GM21423 (cell line): ENCODE measurements at regions not wholly inside any gene's neighbourhood (a gene's known extent, or its start where the extent isn't known, plus 50 kb on each side); places are given as distances from the start of the nearest gene placed in this dataset.

Experiments used
- ATAC-seq: cut with Tn5 transposase; IDR thresholded peaks from one replicate; pipeline ENCODE4 v1.9.1; 2021; ENCODE audit warnings: mild to moderate bottlenecking, moderate library complexity; ENCODE audit not compliant: unreplicated experiment

DNA sequence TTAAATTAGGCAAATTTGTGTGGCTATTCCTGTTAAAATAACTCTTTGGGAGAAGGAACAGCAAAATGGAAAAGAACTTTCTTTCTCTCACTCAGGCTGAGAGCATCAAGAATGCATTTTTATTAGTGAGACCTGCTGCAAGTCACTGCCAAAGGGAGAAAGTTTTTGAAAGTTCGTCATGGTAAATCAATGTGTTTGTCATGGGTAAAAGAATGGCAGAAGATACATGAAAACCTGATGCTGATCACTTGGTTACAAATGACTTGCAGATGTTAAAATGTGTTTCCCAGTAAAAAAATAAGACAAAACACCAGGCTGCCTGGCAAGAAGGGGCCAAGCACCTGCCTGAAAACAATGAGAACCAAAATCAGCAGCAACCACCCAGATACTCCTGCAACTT, 484.7 kb upstream of the NRP1 start:
- ATAC-seq: no peak

DNA sequence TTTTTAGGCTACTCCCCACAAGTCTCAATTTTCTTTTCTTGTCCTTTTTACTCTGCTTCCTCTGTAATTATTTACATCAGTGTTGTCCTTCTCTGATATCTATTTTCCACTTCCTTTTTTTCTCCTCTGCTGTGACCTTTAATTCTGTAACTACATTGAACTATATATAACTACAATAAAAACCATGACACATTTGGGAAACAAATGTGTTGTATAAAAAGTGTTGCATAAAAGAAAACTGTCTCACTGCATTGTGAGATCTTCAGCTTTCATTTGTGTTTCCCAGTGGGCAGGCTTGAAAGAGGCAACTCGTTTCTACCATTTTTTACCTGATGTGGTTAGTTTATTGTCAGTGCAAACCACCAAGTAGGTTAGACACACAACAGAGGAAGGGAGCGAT, 483.9 kb upstream of the NRP1 start:
- ATAC-seq: no peak

DNA sequence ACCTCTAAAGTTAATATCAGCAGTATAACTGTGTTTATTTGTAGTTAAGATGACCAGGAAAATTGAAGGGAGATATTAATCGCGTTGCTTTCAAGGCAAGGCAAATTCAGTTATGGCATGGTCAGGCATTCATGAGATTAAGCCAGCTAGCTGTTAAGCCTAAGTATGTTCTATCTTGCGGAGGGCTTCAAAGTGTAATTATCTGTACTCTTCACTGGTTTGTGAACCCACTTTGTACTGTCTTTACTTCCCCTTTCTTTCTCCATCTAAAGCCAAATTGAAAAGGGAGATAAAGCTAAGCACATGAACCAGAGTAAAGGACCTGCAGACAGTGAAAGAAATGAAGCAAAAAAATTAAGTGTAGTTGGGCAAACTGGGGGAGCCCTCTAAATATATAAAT, 483.1 kb upstream of the NRP1 start:
- ATAC-seq: no peak

DNA sequence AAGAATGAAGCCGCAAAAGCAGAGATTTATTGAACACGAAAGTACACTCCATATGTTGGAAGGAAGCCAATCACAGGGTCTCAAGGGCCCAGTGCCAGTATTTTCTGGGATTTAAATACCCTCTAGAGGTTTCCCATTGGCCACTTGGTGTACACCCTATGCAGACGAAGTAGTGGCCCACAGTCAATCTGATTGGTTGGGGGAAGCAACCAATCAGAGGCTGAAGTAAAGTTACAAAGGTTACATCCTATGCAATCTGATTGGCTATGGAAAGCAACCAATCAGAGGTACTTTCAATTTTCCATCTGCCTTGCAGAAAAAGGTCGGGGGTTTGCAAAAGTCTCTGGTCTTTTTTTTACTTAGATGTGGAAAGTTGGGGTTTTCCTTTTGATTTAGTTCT, 481.3 kb upstream of the NRP1 start:
- ATAC-seq: no peak

DNA sequence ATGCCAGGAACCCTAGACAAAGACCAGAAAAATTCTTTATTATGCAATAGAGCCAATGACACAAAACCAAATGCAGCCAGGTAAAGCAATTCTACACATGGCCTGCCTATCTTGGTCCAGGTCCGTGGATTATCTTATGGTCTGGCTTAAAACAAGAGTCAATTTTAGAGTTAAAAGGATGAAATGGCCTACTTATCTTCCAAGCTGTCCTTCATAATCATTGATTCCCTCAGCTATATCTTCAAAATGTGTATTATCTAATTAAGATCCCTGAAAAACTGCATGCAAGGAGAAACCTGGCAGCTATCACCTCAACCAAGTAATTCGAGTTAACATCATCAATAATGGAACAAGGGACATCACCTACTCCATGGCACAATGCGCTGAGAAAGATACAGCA, 479.4 kb upstream of the NRP1 start:
- ATAC-seq: no peak

DNA sequence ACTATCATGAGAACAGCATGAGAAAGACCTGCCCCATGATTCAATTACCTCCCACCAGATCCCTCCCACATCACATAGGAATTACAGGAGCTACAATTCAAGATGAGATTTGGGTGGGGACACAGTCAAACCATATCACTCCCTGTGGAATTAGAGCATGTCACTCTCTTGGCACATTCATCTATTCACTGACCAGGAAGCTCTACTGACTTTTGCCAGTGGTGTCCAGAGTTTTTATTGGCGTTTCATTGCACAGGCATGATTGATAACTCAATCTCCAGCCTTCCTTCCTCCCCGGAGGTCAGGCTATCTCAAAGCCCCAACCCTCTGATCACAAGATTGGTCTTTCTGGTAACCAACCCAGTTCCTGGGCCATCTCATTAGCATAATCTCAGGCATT, 478.9 kb upstream of the NRP1 start:
- ATAC-seq: no peak

DNA sequence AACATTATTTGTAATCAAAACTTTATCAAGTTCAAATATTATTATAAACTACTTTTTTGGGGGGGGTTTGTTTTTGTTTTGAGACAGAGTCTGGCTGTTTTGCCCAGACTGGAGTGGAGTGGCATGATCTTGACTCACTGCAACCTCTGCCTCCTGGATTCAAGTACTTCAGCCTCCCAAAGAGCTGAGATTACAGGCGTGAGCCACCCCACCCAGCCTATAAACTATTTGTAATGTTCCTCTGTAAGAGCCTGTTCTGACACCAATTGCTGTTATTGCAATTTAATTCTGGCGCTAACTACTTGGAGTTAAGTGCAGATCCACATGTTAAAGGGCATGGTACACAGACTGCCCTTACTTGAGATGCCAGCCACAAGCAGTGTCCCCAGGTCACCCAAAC, 478.1 kb upstream of the NRP1 start:
- no peak for ATAC-seq

DNA sequence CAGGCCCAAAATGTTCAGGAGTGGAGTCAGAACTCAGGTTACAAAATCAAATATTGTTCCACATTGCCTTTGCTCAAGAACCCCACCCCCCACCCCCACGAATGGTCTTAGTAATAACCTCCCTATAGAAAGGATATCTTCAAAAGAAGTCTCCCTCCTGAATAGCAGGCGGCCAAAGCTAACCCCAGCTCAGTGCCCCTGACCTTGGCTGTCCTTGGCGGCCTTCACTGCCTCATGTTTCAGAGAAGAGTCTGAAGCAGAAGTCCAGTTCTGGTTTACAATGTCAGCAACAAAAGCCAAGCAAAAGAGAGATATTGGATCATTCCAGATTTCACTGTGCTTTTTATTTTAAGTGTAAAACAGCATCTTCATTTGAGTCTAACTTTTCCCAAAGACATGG, 476.5 kb upstream of the NRP1 start:
- no peak for ATAC-seq

DNA sequence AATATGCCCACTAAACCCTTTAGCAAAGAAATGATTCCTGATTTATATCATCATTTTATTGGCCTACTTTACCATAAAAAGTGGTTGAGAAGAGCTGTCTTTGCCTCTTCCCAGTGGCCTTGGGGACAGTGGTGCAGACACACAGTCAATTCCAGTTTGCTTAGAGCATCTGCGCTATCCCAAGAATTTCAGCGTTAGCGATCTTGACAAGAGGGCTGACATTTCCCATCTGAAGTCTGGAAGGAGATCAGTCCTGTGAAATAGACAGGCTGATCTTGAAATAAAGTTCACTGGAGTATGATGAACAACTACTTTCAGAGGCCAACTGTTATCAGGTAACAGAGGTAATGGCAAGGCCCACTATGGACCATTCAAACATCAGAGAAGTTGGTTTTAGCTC, 475.3 kb upstream of the NRP1 start:
- ATAC-seq: no peak

DNA sequence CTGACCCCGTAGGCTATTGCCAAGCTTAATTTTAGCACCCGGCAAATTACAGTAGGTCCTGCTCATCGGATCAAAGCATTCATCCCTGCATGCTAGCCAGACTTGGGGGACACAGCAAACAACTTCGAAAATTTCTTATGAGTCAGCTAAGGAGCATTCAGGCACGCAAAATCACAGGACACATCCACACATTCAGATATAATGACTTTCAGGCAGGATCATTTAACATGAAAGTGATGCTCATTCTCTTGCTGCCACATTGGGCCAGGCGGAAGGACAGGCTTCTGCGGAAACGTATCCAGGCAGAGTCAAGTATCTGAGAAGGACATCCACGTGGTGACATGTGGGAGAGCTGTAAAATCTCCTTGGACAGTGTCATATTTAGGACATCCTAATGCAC, 474.0 kb upstream of the NRP1 start:
- ATAC-seq: no peak

DNA sequence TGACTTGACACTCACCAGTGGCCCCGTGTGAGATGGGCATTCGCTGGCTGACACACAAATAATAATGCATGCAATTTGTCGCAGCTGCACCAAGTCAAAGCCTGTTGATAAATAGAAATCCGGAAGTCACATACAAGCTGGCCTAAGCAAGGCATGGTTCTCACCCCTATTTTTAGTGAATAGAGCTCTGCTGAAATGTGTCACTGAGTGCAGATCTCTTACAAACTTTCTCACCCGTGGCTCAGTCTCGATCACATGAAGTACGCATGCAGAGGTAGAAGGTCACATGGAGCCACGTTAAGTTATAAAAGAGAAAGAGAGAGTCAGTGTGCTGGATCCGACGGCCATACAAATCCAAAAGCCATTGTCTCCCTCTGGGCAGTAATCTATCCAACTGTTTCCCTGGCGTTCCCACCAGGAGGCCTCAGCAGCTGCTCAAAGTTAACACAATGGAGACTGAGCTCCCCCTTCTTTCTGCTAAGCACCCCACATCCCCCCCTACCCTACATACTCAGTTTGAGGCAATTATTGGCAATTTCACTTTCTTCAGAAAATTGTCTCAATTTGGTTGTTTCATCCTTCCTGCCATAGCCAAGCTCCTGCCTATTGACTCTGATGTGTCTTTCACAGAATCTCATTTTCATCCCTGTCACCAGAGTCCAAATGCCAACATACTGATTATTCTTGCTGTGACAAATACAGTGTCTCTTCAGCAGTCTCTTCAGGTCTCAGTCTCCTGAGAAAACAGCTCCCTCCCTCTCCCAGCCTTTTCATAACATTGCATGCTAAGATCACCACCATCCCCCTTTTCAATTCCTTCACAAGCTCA, 473.3 kb upstream of the NRP1 start:
- no peak for ATAC-seq

DNA sequence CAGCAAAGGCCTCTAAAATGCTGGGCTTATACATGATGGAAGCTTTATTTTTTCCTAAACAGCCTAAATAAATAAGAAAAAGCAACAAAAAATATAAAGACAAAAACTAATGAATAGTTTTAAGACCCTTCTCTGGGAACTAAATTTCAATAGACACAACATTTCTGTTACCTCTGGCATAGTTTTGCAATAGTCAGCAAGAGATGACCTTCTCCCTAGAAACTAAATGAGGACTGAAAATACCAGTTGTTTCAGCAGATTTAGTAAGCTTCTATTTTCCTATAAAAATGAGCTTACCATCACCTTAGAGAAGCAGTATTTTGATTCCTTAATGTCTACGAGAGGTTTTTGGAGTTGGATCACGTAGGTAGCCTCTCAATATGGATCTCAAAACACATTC, 471.4 kb upstream of the NRP1 start:
- ATAC-seq: no peak

DNA sequence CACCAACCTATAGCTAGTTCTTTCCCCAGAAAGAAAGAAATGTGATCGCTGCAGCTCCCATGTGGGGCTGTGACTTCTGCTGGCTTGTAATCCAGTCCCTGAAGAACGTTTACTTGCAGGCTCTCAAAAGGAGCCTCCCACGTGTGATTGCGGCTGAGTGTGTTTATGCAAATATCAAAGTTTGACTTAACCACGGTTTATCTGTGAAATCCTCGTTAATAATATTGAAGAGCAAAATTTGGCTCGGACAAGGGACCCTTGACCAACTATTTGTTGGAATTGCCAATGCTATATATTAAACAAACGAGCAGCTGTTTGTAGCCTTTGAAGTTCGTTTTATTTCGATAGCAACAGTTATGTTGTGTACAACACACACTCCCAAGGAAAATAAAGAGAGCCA, 470.1 kb upstream of the NRP1 start:
- no peak for ATAC-seq

DNA sequence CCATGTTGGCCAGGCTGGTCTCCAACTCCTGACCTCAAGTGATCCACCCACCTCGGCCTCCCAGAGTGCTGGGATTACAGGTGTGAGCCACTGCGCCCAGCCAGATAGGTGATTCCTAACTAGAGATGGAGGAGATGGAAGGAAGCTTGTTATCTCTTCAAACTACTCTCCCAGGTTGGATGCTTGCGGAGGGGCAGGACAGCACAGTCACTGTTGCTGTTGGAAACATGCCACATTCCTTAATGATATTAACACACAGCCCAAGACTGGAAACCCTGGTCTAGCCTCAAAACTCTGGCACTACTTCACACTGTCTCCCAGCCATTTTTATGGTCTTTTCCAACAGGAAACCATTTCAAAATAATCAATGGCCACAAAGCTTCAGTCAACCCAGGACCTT, 468.8 kb upstream of the NRP1 start:
- ATAC-seq: no peak

DNA sequence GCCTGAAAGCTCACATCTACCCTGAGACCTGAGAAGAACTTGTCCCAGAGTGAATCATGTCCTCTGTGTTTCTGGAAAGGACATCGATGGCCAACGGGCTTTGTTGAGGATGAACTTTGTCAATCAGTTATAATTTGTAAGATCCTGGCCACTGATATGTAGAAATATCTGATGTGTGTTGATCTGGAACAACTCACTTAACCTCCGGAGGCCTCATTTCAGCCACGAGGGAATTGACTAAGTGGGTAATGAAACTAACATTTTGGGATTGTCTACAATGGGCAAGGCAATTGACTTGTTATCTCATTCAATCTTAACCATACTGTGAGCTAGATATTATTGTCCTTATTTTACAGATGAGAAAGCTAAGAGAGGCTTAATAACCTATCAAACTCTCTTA, 468.1 kb upstream of the NRP1 start:
- ATAC-seq: no peak

DNA sequence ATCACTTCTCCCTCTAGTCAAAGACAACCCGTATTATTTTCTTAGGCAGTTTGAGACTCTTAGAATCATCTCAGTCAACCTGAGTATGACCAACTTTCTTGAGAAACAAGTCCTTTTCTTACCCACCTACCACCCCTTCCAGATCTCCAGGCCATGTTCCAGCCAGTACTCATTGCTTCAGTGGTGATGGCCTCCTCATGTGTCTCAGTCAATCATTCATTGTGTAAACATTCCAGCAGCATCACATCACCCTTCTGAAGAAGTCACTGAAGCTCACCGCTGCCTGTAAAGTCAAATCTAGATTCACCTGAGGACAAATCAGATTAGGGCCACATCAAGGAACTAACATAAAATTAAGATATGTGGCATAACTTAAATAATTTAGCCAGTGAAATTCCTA, 467.2 kb upstream of the NRP1 start:
- no peak for ATAC-seq

DNA sequence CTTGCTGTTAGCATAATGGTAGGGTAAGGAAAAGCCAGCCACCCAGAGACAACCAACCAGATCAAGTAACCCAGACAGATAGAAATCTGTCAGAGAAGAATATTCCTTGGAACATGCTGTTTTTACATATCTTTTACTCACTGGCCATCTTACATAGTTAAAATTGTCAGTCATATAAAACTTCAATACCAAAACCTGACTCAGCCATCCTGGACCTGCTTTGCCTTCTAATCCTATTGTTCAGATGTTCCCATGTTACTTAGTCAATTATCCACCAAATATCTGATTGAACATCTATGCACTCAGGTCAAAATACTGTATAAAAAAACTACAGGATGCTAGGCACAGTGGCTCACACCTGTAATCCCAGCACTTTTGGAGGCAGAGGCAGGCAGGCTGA, 466.5 kb upstream of the NRP1 start:
- no peak for ATAC-seq

DNA sequence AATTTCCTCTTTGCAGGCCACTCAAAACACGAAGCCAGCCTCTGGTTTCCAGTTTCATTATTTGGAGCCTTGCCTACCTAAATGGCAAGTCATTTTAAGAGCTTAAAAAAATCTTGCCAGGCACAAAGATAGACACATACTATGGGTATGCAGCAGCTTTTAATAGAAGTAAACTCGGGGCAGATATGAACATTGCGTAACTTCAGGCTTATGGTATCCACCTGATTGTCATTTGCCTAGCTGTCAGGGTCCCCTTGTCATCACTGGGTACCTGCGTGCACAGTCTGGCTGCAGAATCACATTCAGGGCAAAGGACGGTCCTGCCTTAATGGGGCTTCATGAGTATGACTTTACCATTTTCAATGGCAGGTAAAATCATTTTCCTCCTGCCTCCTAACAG, 466.1 kb upstream of the NRP1 start:
- no peak for ATAC-seq

DNA sequence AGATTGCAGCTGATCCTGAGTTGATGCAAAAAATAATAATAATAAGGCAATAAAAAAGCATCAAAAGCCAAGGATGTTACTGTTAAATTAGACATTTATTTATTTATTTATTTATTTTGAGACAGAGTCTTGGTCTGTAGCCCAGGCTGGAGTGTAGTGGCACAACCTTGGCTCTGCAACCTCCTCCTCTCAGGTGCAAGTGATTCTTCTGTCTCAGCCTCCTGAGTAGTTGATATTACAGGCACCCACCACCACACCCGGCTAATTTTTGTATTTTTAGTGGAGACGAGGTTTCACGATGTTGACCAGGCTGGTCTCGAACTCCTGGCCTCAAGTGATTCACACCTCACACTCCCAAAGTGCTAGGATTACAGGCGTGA, 465.5 kb upstream of the NRP1 start:
- no peak for ATAC-seq

DNA sequence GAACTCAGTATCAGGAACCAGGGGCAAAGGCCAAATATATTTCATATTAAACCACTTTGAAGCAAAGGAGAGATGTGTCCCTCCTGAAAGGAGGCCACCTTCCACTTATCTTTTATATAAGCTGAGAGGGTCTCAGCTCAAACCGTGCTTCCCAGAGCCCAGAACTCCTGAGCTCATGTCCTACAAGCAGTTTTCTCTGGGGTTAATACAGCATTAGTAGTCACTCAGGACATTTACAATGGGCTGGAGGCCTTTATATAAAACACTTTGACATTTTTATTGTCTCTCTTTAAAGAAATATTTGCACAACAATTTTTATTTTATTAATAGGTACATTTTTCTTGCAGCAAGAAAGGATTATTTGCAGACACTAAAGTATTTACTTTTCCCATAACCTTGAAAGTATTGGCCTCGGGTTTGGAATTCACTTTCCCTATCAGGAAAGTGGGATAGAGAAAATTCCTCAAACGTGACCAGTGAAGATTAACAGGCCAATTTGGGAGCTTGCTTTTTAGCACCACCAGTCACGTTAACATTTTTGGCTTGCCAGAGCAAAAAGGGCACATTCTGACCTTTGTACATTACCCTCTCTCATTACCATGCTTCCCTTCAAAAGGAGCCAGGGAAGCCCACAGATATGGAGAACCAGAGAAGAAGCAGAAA, 464.9 kb upstream of the NRP1 start:
- ATAC-seq: no peak

DNA sequence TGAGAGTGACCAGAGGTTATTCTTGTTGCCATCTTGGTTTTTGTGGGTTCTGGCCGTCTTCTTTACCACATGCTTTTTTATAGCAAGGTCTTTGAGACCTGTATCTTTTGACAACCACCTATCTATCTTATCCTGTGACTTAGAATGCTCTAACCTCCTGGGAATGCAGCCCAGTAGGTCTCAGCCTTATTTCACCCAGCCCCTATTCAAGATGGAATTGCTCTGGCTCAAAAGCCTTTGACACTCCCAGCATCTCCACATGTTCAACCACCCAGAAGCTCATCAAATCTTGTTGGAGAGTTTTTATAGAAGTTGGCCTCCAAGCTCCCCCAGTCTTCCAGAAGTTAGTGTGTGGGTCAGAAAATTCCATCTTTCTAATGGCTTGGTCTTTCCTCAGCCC, 464.3 kb upstream of the NRP1 start:
- ATAC-seq: no peak

DNA sequence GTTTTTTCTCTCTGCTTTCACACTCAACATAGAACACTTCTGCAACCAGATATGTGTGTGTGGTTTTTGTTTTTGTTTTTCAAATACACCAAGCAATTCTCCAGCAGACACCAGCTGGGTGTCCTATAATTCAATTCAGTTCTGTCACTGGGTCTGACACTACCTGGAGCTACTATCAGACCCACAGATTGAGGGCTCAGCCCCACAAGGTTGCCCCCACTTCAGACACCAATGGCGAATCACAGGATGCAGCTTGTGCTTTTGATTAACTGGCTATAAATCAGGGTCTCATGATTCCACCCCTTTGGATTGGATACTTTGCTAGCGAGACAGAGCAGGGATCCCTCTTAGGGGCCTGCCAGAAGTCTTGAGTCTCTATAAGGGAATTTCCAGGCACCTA, 462.2 kb upstream of the NRP1 start:
- ATAC-seq: no peak

DNA sequence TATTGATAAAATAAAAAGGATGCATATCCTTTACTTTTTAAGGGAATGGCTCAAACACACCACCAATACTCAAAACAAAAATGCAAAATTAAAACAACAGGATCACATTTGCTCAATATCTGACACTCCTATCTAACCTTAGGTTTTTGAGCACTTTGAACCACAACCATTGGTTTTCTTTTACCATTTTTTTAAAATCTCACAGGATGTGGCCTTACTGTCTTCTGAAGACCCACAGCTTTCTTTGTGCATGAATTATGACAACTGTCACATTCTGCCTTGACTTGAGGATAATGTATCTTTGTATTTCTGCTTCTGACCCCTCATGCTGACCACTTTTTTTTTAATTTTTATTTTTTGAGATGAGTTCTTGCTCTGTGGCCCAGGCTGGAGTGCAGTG, 461.1 kb upstream of the NRP1 start:
- ATAC-seq: no peak
